GM21717 (cell line): ENCODE measurements at regions not wholly inside any gene's neighbourhood (a gene's known extent, or its start where the extent isn't known, plus 50 kb on each side); places are given as distances from the start of the nearest gene placed in this dataset.
"Not testable (repeated sequence)": the region's sequence is repeated elsewhere in the genome, so short reads cannot be mapped to it uniquely, and the experiment has no call there.

Experiments used
- ATAC-seq: cut with Tn5 transposase; IDR thresholded peaks from one replicate; pipeline ENCODE4 v1.9.1; 2021; ENCODE audit warnings: mild to moderate bottlenecking, moderate library complexity; ENCODE audit not compliant: unreplicated experiment

GRCh38 chr3:194906970-194907629 is 221.4 kb downstream of the FAM43A start:
- no peak for ATAC-seq

DNA sequence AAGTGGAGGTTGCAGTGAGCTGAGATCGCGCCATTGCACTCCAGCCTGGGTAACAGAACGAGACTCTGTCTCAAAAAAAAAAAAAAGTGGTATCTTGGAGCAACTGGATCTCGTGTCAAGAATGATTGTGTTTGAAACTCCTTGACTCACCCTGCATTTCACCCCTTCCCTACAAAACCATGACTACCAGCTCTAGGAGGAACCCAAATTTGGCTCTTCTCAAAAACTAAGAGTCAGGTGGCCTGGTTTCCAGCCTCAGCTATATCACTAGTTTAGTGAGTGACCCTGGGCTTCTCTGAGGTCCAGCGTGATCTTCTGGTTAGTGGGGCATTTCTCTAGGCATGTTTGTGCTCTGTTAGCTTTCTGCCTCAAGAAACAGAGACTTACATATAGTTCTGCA is 222.1 kb downstream of the FAM43A start:
- no peak for ATAC-seq

- no peak for ATAC-seq
Observed at GRCh38 chr3:194908496-194908895, 222.8 kb downstream of the FAM43A start.

- ATAC-seq, result no peak
Observed at GRCh38 chr3:194908972-194909371, 223.3 kb downstream of the FAM43A start.

DNA sequence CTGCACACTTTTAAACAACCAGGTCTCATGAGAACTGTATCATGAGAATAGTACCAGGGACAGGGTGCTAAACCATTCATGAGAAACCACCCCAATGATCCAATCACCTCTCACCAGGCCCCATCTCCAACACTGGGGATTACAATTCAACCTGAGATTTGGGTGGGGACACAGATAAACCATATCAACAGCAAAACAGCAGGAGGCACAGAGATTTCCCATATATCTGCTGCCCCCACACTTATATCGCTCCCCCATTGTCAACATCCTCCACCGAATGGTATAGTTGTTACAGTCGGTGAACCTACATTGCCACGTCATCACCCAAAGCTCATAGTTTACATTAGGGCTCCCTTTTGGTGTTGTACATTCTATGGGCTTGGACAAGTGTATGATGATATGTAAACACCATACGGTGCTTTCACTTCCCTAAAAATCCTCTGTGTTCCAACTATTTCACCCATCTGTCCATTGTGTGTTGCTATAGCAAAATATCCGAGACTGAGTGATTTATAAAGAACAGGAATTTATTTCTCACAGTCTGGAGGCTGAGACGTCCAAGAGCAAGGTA is 224.8 kb downstream of the FAM43A start:
- no peak for ATAC-seq

GRCh38 chr3:194913316-194913715 is 227.6 kb downstream of the FAM43A start:
- ATAC-seq, result no peak

DNA sequence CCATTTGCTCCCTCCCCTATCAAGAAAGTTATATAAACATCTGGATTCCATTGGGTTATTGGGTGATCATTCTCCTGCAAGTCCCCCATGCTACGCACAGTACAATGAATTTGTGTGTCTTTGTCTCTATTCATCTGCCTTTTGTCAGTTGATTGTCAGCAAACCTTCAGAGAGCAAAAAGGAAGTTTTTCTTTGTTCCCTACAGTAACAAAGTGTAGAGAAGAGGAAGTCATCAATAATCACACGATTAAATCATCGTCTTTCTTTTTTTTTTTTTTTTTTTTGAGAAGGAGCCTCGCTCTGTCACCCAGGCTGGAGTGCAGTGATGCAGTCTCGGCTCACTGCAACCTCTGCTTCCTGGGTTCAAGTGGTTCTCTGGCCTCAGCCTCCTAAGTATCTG is 239.2 kb downstream of the FAM43A start:
- ATAC-seq, result not testable (repeated sequence)

DNA sequence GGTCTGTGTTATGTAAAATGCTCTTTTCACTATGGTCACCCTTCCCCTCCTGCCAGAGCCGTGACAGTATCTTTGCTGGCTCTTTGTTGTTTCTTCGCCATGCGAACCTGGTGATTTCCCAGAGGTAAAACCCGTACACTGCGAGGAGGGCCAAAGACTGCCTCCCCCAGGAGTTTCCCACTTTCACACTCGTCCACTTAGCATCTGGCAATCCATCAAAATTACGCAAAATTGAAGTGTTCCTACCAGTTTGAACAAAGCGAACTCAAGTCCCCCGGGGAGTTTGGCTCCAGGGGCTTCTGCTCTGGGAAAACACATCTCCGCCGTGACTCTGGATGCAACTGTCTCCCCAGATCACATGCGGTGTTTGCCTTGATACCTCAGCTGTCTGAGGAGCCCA is 239.9 kb downstream of the FAM43A start:
- ATAC-seq, result no peak

DNA sequence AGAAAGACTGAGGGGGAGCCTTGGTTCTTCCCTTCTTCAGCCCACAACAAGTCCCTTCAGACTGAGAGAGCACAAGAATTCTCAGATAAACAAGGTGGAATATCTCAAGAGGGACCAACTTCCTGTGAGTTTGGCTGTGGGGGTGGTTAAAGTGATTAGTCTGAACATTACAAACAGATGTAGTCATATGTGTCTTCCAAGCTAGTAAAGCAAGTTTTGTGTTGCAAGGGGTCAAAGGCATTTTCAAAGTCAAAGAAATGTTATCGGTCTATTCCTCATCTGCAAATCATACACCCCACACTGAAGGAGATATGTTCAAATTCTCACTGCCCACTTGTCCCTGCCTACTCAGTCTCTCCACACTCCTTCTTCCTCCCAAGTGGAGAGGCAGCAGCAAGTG is 242.5 kb downstream of the FAM43A start:
- ATAC-seq, result no peak

DNA sequence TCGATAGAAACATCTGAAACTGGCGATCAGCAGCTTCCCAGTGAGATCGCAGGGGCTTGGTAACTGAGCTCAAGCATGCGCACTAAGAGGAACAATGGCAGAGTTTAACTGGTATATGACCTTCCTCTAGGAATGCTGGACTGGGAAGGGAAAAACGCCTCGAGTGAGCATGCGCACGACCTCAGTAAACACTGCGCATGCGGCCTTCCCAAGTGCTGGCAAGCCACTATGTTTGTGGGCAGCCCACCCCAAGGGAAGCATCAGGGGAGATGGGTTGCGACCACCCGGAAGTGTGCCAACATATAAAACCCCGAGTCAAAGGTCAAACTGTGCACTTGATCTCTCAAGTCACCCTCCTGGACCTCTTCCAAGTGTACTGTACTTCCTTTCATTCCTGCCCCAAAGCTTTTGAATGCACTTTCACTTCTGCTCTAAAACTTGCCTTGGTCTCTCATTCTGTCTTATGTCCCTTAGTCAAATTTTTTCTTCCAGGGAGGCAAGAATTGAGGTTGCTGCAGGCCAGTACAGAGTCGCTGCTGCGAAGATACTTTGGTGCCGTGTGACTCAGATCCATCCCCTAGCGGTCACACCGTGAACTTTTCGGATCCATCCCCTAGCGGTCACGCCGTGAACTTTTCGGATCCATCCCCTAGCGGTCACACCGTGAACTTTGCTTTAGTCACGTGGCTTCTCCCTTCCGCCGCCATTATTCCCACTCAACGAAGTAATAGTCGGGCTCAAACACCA is 243.3 kb downstream of the FAM43A start:
- no peak for ATAC-seq

- ATAC-seq, result no peak
Observed at GRCh38 chr3:194929578-194929960, 243.9 kb downstream of the FAM43A start.

DNA sequence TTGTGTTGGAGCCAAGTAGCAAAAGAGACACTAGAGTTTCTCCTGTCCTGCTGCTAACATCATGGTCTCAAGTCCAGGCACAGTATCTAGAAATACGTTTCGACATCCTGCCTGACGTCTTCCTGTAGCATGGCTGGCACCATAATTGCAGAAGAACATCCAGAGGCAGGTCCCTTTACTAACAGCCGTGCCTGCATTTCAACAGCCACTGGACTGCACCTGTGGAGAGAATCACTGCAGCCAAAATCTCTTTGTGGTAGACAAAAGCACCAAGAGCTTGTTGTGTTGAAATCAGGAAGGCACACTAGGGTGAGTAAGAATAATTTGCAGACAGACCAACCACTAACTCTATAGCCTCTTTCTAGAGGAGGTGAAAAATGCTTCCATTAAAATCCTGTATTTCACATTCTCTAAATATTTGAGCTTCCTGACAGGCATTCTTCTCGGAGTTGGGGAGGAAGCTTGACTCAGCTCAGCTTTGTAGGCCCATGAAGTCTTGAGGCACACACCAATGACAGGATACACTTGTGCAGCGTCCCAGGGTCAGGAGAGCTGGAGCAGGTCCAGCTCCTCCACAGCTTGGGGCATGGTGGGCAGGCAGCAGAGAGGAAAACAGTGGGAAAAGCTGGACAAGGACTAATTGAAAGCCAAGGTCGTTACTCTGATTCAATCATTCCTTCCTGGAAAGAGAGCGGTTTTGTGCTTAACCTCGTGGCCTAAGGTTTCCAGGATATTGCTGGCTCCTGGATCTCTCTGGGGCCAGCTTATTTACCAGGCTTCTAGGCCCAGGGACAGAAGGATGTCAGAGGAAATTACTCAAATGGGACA is 244.9 kb downstream of the FAM43A start:
- ATAC-seq, result no peak

GRCh38 chr3:194931347-194931746 is 245.7 kb downstream of the FAM43A start:
- ATAC-seq, result no peak

GRCh38 chr3:194931865-194932264 is 246.2 kb downstream of the FAM43A start:
- no peak for ATAC-seq

GRCh38 chr3:194933465-194933864 is 247.8 kb downstream of the FAM43A start:
- no peak for ATAC-seq

- ATAC-seq, result no peak
Observed at GRCh38 chr3:194935061-194935460, 249.4 kb downstream of the FAM43A start.

DNA sequence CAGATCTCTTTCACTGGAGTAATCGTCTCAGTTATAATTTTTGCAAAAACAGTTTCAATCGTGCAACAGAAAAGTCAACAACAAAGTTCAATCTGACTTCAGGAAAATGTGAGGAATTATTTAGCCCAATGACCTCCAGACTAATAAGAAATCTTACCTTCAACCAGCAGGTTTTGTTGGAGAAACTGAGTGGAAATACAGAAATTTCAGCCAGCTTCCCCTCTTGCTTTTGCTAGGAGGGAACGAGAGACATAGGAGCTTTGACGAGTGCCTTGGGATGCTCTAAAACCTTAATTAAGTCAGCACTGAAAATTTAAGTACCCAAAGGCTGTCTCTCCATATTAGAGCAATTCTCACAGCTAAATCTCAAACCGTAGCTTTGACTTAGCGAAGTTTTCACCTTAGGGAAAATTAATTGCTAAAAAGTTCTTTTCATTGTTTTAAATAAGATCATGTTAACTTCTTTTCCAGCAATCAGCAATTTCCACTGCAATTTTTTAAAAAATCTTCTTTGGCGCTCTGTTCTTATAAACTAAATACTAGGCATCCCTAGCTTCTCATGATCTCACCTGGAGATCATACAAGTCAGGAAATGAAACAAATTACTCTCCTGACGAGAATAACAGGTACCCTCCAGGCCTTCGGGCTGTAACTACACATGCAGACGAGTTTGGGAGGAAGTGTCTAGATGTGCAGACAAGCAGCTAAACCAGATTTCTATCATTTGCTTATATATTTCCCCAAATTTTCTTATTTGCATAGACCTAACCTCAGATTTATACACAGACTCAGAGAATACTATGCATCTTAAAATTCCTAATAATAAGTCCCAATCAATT is 250.2 kb downstream of the FAM43A start:
- no peak for ATAC-seq

- ATAC-seq, result no peak
Observed at GRCh38 chr3:194936659-194937058, 251.0 kb downstream of the FAM43A start.

- ATAC-seq, result no peak
Observed at GRCh38 chr3:194937144-194937543, 251.5 kb downstream of the FAM43A start.

DNA sequence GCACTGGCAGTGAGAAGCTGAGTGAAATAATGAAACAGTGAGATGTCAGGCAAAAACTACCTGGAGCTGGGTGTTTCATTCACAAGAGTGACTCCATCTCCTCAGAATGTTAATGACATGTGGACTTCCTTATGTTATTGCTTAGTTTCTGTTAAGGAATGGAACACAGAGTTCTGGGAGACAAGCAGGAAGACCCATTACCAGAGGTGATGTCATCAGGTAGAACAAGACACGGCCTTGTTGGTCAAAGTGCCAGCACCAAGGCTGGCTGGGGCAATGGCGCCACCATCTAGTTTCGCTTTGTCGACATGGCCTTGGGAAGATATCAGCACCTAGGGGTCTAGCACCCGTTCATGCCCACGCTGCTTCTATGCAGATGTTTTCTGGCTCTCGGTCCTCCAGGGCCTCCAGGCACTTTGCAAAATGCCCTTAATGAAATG is 252.2 kb downstream of the FAM43A start:
- ATAC-seq, result no peak
